Suprapubic skin (tissue), 3 donors: ENCODE measurements at regions not wholly inside any gene's neighbourhood (a gene's known extent, or its start where the extent isn't known, plus 50 kb on each side); places are given as distances from the start of the nearest gene placed in this dataset.

Experiments
- CTCF ChIP-seq, 2 donors: fragments of 200-600 bp in 1 of 2; fragments of 450-650 bp in 1 of 2; sonication (generic) in 1 of 2; IDR thresholded peaks; one replicate each; pipeline ENCODE4 v1.5.1; 2016 to 2019; ENCODE audit warnings: antibody characterized with exemption in 2 of 2, mild to moderate bottlenecking in 1 of 2, moderate library complexity in 1 of 2
- POLR2AphosphoS5 ChIP-seq, 3 donors: sonication (generic); formaldehyde crosslinking; IDR thresholded peaks; one replicate each; pipeline ENCODE4 v1.6.1; 2017; ENCODE audit warnings: antibody characterized with exemption in 3 of 3

DNA sequence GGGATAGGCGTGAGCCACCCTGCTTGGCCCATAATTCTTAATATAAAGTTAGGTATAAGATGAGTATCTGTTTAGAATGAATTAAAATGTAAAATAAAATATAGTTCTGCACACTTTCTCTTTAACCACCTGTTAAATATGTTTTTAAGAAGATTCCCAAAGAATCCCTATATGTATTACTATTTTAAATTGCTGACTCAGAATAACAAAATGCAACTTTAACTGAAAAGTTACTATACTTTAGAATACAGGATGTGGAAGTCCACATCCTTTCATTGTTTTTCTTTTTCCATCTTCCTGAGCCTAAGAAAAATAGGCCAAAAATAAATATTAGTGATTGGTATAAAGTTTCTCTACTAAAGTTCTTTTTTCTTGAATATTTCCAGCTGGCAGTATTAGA is 325.6 kb upstream of the EYS start:
- TF ChIP-seq CTCF (IDR thresholded peaks at IDR 0.05) (no peak), POLR2AphosphoS5 (IDR thresholded peaks at IDR 0.05) (no peak)
